Astrocyte (in vitro differentiated cells and primary cell): ENCODE measurements at regions not wholly inside any gene's neighbourhood (a gene's known extent, or its start where the extent isn't known, plus 50 kb on each side); places are given as distances from the start of the nearest gene placed in this dataset.

Experiments
- DNase-seq: peaks from one replicate; pipeline ENCODE4 v3.0.0-alpha.2; 2010; ENCODE audit warnings: low read depth
- FAIRE-seq: peaks from 2 replicates; lab custom pipeline; 2011; peaks lifted over from hg19 to GRCh38; lab: Jason Lieb, UNC
- H2AFZ ChIP-seq: 2 replicates; pipeline ENCODE4 v1.6.0; 2012; ENCODE audit warnings: low read depth, low read length, inconsistent platforms
- H3K27ac ChIP-seq: 2 replicates; pipeline ENCODE4 v1.5.1; 2011; ENCODE audit warnings: low read depth, low read length, inconsistent platforms
- H3K27me3 ChIP-seq: 2 replicates; pipeline ENCODE4 v1.6.0; 2011; ENCODE audit warnings: low read length, inconsistent platforms; ENCODE audit not compliant: insufficient read depth
- H3K36me3 ChIP-seq: 2 replicates; pipeline ENCODE4 v1.5.1; 2011; ENCODE audit warnings: low read length, inconsistent platforms; ENCODE audit not compliant: insufficient read depth
- H3K4me1 ChIP-seq: 2 replicates; pipeline ENCODE4 v1.5.1; 2011; ENCODE audit warnings: low read length, inconsistent platforms; ENCODE audit not compliant: insufficient read depth
- H3K4me2 ChIP-seq: 2 replicates; pipeline ENCODE4 v1.6.0; 2012; ENCODE audit warnings: low read length, inconsistent platforms
- H3K4me3 ChIP-seq: 2 replicates; pipeline ENCODE4 v1.5.1; 2011; ENCODE audit warnings: low read depth, mild to moderate bottlenecking, low read length, inconsistent platforms; ENCODE audit not compliant: insufficient read depth
- H3K79me2 ChIP-seq: 2 replicates; pipeline ENCODE4 v1.6.0; 2012; ENCODE audit warnings: mild to moderate bottlenecking, low read length, inconsistent platforms; ENCODE audit not compliant: insufficient read depth
- H3K9ac ChIP-seq: 2 replicates; pipeline ENCODE4 v1.6.0; 2012; ENCODE audit warnings: mild to moderate bottlenecking, low read length, inconsistent platforms
- H3K9me3 ChIP-seq: 2 replicates; pipeline ENCODE4 v1.5.1; 2012; ENCODE audit warnings: low read depth, mild to moderate bottlenecking, low read length, inconsistent platforms; ENCODE audit not compliant: insufficient read depth
- H4K20me1 ChIP-seq: 2 replicates; pipeline ENCODE4 v1.6.0; 2012; ENCODE audit warnings: low read length, inconsistent platforms; ENCODE audit not compliant: insufficient read depth
- H3K27ac Mint-ChIP-seq: one replicate; pipeline ENCODE4 v1.8.0; 2021; ENCODE audit warnings: mild to moderate bottlenecking, mixed read lengths; ENCODE audit not compliant: unreplicated experiment
- H3K27me3 Mint-ChIP-seq: one replicate; pipeline ENCODE4 v1.8.0; 2021; ENCODE audit warnings: low read depth, mixed read lengths; ENCODE audit not compliant: unreplicated experiment
- H3K36me3 Mint-ChIP-seq: one replicate; pipeline ENCODE4 v1.8.0; 2021; ENCODE audit warnings: low read depth, mixed read lengths; ENCODE audit not compliant: unreplicated experiment
- H3K4me1 Mint-ChIP-seq: one replicate; pipeline ENCODE4 v1.8.0; 2021; ENCODE audit warnings: low read depth, mixed read lengths; ENCODE audit not compliant: unreplicated experiment
- H3K4me3 Mint-ChIP-seq: one replicate; pipeline ENCODE4 v1.8.0; 2021; ENCODE audit warnings: mild to moderate bottlenecking, moderate library complexity, mixed read lengths; ENCODE audit not compliant: unreplicated experiment
- H3K9me3 Mint-ChIP-seq: one replicate; pipeline ENCODE4 v1.8.0; 2021; ENCODE audit warnings: mild to moderate bottlenecking, mixed read lengths; ENCODE audit not compliant: unreplicated experiment
- EZH2 ChIP-seq: IDR thresholded peaks from 2 replicates; pipeline ENCODE4 v1.6.1; 2012; ENCODE audit warnings: mild to moderate bottlenecking, low read length, inconsistent platforms; ENCODE audit not compliant: insufficient read depth
- TF ChIP-seq, protein P1 (sequence below): IDR thresholded peaks from 2 replicates; pipeline ENCODE4 v1.5.1; 2011; ENCODE audit warnings: low read depth, mild to moderate bottlenecking, inconsistent platforms, low read length, moderate library complexity; ENCODE audit not compliant: insufficient read depth

DNA sequence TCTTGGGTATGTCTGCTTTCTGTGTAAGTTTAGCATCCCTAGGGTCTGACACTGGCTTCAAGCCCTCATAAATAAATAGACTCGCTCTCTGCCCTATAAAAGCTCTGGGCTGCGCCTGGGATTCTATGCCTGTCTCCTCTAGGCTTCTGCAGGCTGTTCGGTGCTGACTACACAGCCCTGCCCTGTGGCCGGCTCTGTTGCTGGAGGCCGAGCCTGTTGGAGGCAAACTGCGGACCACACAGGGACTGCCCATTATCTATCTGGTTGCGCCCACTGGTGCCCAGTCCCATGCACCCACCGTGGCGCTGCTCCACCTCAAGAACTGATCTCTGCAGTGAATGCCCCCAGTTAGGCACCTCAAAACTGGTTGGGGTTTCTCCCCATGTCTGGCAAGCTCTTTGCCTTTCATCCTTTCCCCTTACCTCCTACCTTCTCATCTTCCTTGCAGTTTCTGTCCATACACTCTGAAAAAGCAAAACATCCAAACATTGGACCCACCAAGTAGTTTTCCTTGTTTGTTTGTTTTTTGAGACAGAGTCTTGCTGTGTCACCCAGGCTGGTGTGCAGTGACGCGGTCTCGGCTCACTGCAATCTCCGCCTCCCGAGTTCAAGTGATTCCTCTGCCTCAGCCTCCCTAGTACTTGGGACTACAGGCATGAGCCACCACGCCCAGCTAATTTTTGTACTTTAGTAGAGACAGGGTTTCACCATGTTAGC is 207.2 kb downstream of the ERCC6L2 start:
- no peak overlapping the region for H2AFZ ChIP-seq
- Mint-ChIP-seq H3K4me3 (no peak overlapping the region), H3K36me3 (peaks cover 3% of the 10 kb centered on the region), H3K27me3 (peaks cover 21% of the 10 kb centered on the region), H3K4me1 (no peaks in the 10 kb centered on the region), H3K9me3 (no peaks in the 10 kb centered on the region), H3K27ac (no peak overlapping the region)
- H3K4me3 ChIP-seq: no peak overlapping the region
- H4K20me1 ChIP-seq: no peaks in the 10 kb centered on the region
- no peak overlapping the region for H3K27ac ChIP-seq
- no peak for FAIRE-seq
- no peaks in the 10 kb centered on the region for H3K36me3 ChIP-seq
- no peak for TF ChIP-seq EZH2
- TF ChIP-seq, protein P1, sequence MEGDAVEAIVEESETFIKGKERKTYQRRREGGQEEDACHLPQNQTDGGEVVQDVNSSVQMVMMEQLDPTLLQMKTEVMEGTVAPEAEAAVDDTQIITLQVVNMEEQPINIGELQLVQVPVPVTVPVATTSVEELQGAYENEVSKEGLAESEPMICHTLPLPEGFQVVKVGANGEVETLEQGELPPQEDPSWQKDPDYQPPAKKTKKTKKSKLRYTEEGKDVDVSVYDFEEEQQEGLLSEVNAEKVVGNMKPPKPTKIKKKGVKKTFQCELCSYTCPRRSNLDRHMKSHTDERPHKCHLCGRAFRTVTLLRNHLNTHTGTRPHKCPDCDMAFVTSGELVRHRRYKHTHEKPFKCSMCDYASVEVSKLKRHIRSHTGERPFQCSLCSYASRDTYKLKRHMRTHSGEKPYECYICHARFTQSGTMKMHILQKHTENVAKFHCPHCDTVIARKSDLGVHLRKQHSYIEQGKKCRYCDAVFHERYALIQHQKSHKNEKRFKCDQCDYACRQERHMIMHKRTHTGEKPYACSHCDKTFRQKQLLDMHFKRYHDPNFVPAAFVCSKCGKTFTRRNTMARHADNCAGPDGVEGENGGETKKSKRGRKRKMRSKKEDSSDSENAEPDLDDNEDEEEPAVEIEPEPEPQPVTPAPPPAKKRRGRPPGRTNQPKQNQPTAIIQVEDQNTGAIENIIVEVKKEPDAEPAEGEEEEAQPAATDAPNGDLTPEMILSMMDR: no peak
- H3K9ac ChIP-seq: no peak overlapping the region
- no peak for DNase-seq
- peaks cover 19% of the 10 kb centered on the region for H3K27me3 ChIP-seq
- H3K9me3 ChIP-seq: no peaks in the 10 kb centered on the region
- no peaks in the 10 kb centered on the region for H3K79me2 ChIP-seq
- H3K4me2 ChIP-seq: no peak overlapping the region
- H3K4me1 ChIP-seq: no peaks in the 10 kb centered on the region

DNA sequence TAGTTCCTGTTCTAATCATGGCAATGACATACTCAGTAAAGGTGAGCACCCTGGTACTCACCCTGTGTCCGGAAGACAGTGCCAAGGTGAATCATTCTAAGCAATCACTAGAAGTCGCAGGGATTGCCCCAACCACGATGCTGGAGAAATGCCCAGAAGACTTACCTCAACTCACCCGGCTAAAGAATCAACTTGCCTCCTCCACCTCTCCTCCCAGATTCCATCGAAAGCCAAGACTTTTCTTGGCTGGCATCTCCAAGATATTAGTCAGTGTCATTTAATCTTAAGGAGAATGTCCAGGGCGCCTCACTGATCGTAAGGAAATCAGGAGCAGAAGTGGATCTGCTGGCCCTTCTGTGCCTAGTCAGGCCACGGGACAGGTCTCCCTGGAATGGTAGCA is 204.9 kb downstream of the ERCC6L2 start:
- TF ChIP-seq EZH2: no peak
- TF ChIP-seq, protein P1: no peak
- no peak overlapping the region for H2AFZ ChIP-seq
- no peak overlapping the region for H3K4me2 ChIP-seq
- H3K4me3 ChIP-seq: no peak overlapping the region
- no peak overlapping the region for H3K27ac ChIP-seq
- DNase-seq: peak; percentile 45
- Mint-ChIP-seq H3K27me3 (peaks cover 16% of the 10 kb centered on the region), H3K36me3 (peaks cover 3% of the 10 kb centered on the region), H3K9me3 (peaks cover 1% of the 10 kb centered on the region), H3K4me1 (no peaks in the 10 kb centered on the region), H3K4me3 (no peak overlapping the region), H3K27ac (no peak overlapping the region)
- H3K4me1 ChIP-seq: no peaks in the 10 kb centered on the region
- H3K79me2 ChIP-seq: no peaks in the 10 kb centered on the region
- H3K36me3 ChIP-seq: no peaks in the 10 kb centered on the region
- no peak for FAIRE-seq
- no peaks in the 10 kb centered on the region for H3K9me3 ChIP-seq
- no peaks in the 10 kb centered on the region for H4K20me1 ChIP-seq
- H3K27me3 ChIP-seq: peaks cover 17% of the 10 kb centered on the region
- no peak overlapping the region for H3K9ac ChIP-seq

DNA sequence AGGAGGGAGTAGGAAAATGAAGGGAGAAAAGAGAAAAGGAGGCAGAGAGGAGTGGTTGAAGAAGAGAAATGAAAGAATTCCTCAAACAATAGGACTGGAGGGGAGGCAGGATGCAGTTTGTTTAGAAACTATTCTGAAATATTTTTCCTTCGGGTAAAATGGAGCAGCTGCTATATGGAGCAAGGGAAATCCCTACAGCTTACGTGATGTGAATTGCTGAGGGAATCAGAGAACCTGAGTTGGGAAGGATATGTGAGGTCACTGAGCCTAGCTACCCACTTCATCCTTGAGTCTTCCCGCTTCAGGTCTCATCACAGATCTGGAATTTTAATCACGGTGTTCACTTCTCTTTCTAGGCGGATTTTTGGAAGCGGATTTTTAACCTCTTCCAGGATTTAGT is 204.3 kb downstream of the ERCC6L2 start:
- no peaks in the 10 kb centered on the region for H3K36me3 ChIP-seq

More for the DNA sequence above, 204.3 kb downstream of the ERCC6L2 start:
- no peaks in the 10 kb centered on the region for H3K4me1 Mint-ChIP-seq
- Histone ChIP-seq H3K9ac (no peak overlapping the region), H3K27ac (no peak overlapping the region), H2AFZ (no peak overlapping the region), H3K4me1 (no peaks in the 10 kb centered on the region), H3K4me3 (no peak overlapping the region), H4K20me1 (no peaks in the 10 kb centered on the region), H3K4me2 (no peak overlapping the region), H3K9me3 (no peaks in the 10 kb centered on the region), H3K79me2 (no peaks in the 10 kb centered on the region), H3K27me3 (peaks cover 15% of the 10 kb centered on the region)
- FAIRE-seq (no peak), DNase-seq (no peak)
- peaks cover 3% of the 10 kb centered on the region for H3K36me3 Mint-ChIP-seq
- peaks cover 19% of the 10 kb centered on the region for H3K27me3 Mint-ChIP-seq
- peaks cover 1% of the 10 kb centered on the region for H3K9me3 Mint-ChIP-seq
- no peak for TF ChIP-seq EZH2
- TF ChIP-seq, protein P1: no peak
- H3K4me3 Mint-ChIP-seq: no peak overlapping the region
- no peak overlapping the region for H3K27ac Mint-ChIP-seq
